HG02943 (cell line): ENCODE measurements at regions not wholly inside any gene's neighbourhood (a gene's known extent, or its start where the extent isn't known, plus 50 kb on each side); places are given as distances from the start of the nearest gene placed in this dataset.
"Not testable (repeated sequence)": the region's sequence is repeated elsewhere in the genome, so short reads cannot be mapped to it uniquely, and the experiment has no call there.

Source experiments
- ATAC-seq: cut with Tn5 transposase; IDR thresholded peaks from one replicate; pipeline ENCODE4 v1.9.1; 2021; ENCODE audit warnings: mild to moderate bottlenecking, low read depth, moderate library complexity; ENCODE audit not compliant: unreplicated experiment

DNA sequence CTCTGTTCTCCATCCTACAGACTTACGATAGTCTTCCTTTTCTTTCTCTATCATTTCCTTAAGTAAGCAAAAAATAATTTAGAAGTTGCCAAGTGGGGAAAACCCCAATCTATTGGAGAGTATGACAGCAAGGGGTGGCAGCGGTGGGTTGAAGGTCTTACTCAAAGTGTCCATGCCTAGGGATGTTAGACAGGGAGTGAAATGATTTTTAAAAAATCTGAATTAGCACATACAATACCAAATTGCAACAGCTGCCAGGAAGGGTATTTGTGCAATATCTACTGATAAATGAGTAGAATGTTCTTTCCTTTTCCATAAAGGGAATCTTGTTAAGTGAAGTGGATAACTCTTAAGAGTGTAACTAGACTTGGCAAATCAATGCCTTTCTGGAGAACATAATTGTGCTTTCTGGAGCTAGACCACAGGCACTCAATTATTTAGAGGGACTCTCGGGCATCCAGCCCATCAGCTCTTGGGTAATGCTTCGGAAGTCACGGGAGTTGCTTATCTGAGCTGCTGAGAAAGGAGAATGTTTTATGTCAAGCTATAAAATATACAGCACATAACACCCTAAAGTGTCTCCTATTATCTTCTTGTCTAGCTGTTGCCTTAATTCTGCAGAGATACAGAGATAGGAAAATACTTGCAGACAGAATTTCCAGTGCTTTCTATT is 151.5 kb downstream of the KCNJ2 start:
- ATAC-seq = no peak

DNA sequence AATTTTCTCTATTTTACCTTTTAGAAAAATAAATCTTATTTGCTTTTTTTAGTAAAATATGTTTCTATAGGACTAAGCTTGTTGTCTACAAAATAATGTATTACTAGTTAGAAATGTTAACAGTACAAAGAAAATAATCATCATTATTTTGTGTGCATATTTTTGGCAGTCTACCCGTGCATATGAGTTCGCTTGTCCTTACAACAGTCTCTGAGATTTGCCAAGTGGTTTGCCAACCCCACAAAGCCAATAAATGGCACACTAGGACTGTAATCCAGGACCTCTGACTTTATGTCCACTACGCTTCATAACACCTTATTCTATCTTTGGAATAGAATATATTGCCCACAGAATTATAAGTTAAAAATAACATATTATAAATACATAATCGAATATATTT is 152.0 kb downstream of the KCNJ2 start:
- ATAC-seq = no peak

DNA sequence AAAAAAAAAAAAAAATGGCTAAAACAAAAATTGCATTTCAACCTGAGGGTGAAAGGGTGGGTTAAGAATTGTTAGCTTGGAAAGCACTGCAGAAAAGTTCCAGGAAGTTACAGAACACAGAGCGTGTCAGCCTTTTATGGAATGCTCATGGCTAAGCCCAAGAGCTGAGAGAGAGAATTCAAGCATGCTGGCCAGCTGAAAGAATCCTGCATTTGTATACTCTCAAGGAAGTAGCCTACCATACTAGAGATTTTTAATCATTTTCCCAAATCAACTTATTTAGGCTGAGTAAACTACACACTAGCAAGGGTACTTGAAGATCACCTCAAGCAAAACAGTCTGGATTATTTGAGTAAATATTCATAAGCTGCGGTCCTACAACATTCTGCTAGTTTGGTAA is 153.9 kb downstream of the KCNJ2 start:
- no peak for ATAC-seq

DNA sequence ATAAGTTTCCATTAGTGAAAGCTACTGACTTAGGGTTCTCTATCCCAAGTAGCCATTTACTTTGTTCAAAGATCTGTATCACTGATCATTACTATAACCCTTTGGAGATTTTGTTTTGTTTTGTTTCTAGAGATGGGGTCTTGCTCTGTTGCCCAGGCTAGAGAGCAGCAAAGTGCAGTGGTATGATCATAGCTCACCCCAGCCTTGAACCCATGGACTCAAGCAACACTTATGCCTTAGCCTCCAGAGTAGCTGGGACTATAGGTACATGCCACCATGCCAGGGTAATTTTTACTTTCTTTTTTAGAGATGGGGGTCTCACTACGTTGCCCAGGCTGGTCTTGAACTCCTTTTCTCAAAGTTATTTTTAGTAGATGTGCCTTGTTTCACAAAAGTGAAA is 154.7 kb downstream of the KCNJ2 start:
- ATAC-seq = no peak

DNA sequence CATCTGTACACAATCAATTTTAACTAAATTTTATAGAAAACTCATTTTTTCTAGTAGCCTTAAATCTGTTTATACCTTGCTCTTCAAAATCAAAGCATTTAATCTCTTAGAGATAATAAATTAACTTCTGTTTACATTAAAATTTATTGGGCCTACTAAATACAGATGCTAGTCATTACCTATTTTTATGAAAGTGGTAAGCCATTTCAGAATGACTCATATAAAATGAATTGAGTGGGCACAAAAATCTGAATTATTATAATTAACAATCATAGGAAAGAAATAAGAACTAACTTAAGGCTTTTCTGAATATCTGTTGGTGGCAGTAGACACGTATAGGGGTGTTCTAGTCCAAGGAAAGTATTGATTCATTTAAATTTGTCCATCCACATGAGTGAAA is 157.9 kb downstream of the KCNJ2 start:
- ATAC-seq = no peak

DNA sequence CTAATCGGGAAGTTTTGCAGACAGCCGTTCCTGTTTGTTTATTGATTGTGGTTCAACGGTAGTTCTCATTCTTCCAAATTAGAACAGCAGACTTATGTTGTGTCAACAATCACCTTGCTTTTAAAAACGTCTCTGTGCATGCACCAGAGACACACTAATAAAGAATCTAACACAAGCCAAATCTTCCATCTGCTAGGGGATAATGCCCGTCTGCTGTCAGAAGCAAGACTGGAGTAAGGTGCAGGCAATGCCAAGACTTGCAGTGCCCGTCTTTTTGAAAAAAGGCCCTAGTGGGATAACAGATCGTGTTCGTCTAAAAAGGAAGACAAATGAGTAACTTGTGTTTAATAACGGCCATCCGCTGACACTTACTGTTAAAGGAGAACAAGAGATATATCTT is 158.4 kb downstream of the KCNJ2 start:
- ATAC-seq = no peak

DNA sequence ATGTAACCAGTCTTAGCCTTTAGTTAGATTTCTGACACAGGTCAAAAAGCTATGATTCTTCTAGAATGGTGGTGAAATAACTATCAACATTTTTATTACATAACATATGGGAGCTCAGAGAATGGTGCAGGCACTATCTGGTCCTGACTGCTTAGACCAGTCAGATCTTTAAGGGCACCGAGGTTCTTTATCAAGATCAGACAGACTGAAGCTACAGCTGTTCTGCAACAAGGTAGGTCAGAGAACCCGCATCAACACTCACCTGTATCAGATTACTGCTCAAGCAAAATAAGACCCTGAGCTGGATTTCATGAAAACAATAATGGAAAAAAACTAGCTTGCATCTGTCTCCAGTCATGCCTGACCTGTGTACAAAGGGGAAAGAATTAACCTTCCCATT is 160.4 kb downstream of the KCNJ2 start:
- ATAC-seq = no peak

DNA sequence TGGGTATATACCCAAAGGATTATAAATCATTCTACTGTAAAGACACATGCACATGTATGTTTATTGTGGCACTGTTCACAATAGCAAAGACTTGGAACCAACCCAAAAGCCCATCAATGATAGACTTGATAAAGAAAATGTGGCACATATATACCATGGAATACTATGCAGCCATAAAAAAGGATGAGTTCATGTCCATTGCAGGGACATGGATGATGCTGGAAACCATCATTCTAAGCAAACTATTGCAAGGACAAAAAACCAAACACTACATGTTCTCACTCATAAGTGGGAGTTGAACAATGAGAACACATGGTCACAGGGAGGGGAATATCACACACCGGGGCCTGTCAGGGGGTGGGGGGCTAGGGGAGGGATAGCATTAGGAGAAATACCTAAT is 161.7 kb downstream of the KCNJ2 start:
- not testable (repeated sequence) for ATAC-seq

DNA sequence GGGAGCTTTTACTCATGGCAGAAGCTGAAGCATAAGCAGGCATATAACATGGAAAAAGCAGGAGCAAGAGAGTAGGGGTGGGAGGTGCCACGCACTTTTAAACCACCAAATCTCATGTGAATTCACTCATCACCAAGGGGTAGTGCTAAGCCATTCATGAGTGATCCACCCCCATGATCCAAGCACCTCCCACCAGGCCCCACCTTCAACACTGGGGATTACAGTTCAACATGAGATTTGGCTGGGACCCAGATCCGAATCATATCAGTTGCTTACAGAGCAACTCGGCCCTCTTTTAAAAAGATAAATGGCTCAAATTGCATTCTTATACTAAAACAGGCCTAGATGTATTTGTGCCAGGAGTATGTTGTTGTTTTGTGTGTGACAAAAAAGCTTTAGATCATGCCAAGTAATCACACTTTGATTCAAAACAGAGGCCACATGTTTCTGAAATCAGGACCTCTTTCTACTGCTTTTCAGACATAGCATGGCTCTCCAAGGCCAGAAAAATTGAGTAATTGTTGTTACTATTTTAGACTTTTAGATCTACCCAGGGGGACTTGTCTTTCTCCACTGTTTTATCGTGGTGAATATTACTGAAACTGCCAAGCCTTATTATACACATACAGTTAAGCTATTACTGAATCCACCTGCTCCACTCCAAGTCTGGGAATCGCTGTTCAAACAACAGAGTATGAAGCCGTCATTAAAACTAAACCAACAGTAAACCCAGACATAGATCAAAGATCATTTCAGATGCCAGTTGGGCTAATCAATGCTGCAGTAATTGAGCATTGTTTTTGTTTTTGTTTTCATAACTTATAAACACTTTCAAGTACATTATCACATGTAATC is 163.3 kb downstream of the KCNJ2 start:
- ATAC-seq = no peak

DNA sequence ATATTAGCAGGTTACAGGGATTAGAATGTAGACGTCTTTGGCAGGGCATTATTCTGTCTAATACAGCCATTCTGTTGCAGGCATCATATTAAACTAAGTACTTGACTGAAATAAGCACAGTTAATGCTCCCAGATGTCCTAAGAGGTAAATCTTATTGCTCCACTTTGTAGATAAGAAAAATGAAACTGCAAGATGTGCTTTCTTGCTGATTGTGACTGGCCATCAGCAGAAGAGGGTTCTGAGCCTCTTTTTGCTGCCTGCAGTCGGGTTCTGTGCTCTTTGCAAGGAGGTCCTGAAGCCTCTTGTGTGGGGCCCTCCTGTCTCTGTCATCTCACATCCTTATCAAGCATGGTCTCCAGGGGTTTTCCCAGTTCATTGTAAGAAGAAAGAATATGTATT is 167.1 kb downstream of the KCNJ2 start:
- no peak for ATAC-seq

DNA sequence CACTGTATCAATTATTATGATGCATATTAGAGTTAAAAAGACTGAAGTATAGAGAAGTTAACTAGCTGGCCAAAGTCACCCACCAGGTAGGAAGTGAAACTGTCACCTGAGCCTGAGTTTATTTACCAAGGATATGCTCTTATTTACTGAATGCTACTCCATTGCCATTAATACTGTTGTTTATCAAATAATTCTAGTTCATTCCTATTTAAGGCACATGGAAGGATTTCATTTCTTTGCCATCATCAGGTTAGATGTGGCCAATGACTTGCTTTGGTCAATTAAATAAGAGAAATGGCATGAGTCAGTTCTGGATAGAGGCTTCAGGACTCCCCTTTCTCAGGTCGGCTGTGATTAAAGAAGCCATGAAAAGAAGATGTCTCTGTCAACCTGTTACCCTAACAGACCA is 169.6 kb downstream of the KCNJ2 start:
- no peak for ATAC-seq

DNA sequence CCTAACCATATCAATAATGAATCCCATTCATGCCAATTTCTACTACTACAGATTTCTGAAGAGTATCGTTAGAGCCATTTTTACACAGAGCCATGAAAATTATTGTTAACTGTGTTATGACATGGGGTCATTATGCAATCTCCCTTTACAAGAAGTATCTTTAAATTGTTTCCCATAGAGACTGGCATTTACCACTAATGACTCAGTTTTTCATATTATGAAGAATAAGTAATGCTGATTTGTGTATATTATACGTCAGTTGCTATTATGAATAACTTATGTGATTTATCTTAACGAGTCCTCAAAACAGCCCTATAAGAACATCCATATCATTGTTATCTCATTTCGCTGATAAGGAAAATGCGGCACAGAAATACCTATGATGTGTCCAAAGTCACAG is 173.8 kb downstream of the KCNJ2 start:
- no peak for ATAC-seq

DNA sequence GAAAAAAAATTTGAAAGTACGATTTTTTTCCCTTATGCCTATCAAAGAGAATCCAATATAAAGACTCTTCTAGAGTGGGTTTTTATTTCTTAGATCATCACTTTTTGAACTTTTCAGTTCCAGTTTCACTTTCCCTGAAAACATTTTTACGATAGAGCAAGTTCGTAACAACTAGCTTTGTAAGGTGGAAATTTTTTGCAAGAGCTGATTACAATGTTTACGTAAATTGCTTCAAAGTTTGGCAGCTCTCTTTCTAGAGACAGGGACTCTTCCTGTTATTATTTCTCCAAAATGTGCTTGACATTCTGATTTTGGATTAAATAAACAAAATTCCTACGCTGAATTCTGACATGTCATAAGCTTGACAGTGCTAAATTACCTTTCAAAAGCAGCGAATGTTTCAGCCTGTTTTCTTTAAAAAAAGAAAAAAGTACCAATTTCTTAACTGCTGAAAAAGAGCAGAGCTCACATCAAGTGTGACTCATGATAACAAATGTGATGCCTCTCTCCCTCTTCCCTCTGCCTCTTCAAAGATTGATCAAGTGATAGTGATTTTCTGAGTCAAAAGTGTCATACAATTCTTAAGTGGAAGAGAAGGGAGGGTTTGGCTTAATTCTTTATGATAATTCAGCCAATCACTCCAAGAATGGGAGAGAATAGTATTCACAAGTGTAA is 175.2 kb downstream of the KCNJ2 start:
- ATAC-seq = no peak

DNA sequence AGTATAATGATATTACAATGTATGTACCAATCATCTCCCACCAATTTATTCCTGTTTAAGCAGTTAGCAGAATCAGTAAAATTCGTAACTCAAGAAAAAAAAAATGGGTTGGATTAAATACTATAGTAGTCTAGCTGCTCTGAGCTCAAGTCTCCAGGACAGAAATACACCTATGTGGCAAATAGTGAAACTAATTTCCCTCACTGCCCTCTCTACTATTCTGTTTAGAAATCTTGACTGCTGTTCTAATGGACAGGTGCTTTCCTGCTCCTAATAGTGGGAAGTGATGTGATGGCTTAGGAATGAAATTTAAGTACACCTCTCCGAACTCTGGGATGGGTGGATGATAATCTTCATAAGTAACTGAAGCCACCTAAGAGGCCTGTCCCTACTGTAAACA is 175.7 kb downstream of the KCNJ2 start:
- no peak for ATAC-seq

DNA sequence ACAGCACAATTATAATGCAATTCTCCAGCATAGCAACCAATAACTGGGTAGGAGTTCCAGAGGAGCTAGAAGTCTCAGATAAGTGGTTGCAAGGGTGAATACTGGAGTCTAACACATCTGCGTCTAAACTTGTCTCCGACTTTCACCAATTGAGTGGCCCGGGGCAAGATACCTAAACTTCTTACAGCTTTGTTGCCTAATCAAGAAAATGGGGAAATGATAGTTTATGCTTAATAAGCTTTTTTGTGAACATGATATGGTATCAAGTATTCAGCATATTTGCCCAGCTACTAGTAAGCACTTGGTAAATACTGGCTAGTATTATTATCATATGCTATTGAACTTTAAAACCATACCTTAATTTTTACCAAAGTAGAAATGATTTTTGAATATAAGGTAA is 183.5 kb downstream of the KCNJ2 start:
- ATAC-seq = no peak

DNA sequence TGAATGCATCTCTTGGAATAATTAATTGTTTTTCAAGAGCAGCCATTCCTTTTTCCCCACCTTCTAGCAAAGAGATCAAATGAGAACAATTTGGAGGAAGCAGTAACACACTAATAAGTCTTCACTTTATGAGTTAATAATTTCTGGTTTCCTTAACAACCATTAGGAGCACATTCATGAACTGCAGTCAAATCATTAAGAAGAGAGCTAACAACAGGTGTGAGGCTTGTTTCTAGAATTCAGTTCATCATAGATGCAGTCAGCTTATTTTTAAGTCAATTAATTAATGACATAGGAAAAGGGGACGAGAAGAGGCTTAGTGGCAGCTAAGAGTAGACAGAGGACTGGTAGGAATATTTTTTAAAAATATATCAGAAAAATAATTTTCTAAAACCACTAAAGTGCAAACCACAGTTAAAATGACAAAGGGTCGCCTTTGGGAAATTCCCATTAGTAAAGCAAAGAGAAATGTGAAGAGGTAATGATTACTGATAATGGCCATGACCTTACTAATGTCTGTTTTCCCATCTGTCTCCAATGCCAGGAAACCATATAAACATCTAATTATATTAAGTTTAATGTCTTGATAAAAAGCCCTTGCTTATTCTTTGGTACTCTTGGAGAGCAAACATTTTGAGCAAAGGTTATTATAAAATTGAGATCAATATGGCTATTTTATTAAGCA is 184.2 kb downstream of the KCNJ2 start:
- ATAC-seq = peak; percentile 69

DNA sequence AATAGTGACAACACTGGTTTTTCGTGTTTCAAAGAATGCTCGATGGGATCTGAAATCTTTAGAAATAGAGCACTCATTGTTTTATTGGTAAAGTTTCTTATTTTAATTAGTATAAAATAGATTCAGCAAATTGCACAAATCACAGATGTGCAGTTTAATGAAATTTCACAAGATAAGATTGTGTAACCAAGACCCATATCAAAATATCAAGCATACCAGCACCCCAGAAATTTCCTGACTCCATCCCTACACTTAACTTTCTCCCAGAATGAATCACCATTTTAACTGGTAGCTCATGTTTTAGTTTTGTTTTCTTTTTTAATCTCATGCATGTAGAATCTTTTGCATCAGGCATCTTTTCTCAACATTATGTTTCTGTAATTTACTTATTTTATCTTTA is 185.9 kb downstream of the KCNJ2 start:
- no peak for ATAC-seq

DNA sequence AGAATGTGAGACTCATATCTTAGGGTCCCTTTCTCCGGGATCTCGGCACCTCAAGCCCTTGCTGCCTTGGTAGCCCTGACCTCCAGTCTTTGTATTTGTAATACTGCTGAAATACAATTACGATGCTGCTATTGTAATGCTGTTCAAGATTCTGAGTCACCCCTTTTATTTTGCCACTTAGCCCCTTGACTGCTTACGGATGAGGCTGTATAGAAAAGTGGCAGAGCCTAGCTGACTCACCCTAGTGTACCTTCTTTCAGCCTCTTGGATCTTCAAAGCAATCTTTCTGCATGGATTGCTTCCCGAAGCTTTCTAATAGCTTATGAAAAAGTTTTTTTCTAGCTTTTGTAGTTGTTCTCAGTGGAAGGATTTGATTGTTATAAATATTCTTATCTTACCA is 187.9 kb downstream of the KCNJ2 start:
- ATAC-seq = no peak

DNA sequence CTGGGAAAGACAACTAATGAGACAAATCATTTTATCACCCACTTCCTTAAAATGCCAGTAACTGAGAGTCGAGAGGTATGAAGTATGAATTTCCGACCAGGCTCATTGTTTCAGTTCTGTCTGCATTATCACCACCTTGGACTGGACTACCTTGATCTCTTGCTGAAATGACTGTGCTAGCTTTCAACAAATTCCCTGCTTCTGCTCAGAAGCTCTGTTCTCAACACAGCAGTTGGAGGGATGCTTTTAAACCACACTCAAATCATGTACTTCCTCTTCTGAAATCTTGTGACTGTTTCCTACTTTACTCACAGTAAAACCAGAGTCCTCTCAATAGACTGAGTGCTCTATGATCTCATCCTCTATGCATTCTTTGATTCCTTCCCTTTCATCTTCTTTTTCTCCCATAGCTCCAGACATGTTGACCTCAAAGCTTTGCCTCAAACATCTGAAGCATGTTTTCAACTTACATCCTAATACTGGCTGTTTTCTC is 195.8 kb downstream of the KCNJ2 start:
- ATAC-seq = no peak

DNA sequence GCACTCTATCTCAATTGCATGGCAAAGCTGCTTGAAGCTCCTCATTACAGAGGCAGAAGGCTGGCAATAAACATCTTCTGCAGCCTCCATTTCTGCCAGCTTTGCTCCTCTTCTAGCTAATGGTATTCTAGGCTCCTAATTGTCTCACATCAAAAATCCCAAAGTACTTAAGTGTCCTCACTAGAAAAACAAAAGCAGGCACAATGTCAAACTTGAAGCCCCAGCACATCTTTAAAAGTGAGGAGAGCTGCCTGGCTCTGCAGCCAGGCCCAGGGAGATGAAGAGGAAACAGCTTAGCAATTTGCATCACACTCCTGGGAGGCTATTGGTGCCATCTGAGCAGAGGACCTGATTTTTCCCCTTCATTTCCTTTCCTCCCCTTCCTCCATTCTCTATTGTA is 197.1 kb downstream of the KCNJ2 start:
- ATAC-seq = no peak

DNA sequence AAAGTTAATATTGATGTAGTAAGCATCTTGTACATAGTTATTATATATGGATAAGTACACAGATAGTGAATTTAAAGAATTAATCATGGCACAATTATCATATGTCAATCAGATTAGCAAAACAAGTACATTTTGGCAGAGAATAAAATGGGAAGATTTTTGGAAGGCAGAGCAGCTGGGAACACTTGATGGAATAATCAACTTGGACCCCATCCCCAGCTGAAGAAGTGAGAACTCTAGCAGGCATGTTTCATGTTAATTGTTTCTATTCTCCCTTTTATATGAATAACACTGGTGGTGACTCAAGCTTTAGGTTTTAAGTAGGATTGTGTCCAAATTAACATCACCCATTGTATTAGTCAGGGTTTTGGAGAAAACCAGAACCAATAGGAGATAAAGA is 198.7 kb downstream of the KCNJ2 start:
- no peak for ATAC-seq
